Mesothelial cell of epicardium (in vitro differentiated cells): ENCODE measurements at regions not wholly inside any gene's neighbourhood (a gene's known extent, or its start where the extent isn't known, plus 50 kb on each side); places are given as distances from the start of the nearest gene placed in this dataset.
"Not testable (repeated sequence)": the region's sequence is repeated elsewhere in the genome, so short reads cannot be mapped to it uniquely, and the experiment has no call there.

ENCODE experiments used
- DNase-seq, 2 experiments: peaks; one replicate each; pipeline ENCODE4 v3.0.0; 2021; ENCODE audit warnings: low spot score in 2 of 2; ENCODE audit not compliant: unreplicated experiment in 2 of 2
- H3K27ac Mint-ChIP-seq: 2 replicates; pipeline ENCODE4 v1.8.0; 2021; ENCODE audit warnings: mixed read lengths
- H3K27me3 Mint-ChIP-seq: 2 replicates; pipeline ENCODE4 v1.8.0; 2021; ENCODE audit warnings: low read depth, mixed read lengths
- H3K36me3 Mint-ChIP-seq: 2 replicates; pipeline ENCODE4 v1.8.0; 2021; ENCODE audit warnings: mixed read lengths
- H3K4me1 Mint-ChIP-seq: 2 replicates; pipeline ENCODE4 v1.8.0; 2021; ENCODE audit warnings: mixed read lengths
- H3K4me3 Mint-ChIP-seq: 2 replicates; pipeline ENCODE4 v1.8.0; 2021; ENCODE audit warnings: mild to moderate bottlenecking, moderate library complexity, mixed read lengths
- H3K9me3 Mint-ChIP-seq: 2 replicates; pipeline ENCODE4 v1.8.0; 2021; ENCODE audit warnings: mixed read lengths
- TF ChIP-seq, protein P1 (sequence below): fragments of 200-600 bp; sonication (generic); IDR thresholded peaks from one replicate; pipeline ENCODE4 v1.5.0; 2021; ENCODE audit warnings: antibody characterized with exemption; ENCODE audit not compliant: unreplicated experiment

DNA sequence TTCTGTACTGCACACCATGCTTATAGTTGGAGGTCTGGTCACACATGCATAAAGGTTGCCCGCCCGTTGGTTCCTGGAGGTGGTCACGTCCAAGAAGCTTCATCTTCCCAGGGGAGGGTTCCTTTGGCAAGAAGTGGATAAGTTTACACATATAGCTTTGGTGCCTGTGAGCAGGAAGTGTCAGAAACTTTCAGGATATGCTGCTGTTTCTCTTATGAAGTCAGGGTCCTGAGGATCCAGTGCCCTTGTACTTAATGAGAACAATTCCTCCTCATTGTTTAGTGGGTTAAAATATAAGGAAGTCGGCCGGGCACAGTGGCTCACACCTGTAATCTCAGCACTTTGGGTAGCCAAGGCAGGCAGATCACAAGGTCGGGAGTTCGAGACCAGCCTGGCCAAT is 115.5 kb upstream of the DUSP22 start:
- peaks cover 28% of the 10 kb centered on the region for H3K27me3 Mint-ChIP-seq
- H3K36me3 Mint-ChIP-seq, result no peaks in the 10 kb centered on the region
- H3K4me1 Mint-ChIP-seq, result no peaks in the 10 kb centered on the region
- H3K9me3 Mint-ChIP-seq, result peaks cover 8% of the 10 kb centered on the region
- H3K4me3 Mint-ChIP-seq, result no peak overlapping the region
- no peak overlapping the region for H3K27ac Mint-ChIP-seq
- DNase-seq, result no peak
- TF ChIP-seq, protein P1, sequence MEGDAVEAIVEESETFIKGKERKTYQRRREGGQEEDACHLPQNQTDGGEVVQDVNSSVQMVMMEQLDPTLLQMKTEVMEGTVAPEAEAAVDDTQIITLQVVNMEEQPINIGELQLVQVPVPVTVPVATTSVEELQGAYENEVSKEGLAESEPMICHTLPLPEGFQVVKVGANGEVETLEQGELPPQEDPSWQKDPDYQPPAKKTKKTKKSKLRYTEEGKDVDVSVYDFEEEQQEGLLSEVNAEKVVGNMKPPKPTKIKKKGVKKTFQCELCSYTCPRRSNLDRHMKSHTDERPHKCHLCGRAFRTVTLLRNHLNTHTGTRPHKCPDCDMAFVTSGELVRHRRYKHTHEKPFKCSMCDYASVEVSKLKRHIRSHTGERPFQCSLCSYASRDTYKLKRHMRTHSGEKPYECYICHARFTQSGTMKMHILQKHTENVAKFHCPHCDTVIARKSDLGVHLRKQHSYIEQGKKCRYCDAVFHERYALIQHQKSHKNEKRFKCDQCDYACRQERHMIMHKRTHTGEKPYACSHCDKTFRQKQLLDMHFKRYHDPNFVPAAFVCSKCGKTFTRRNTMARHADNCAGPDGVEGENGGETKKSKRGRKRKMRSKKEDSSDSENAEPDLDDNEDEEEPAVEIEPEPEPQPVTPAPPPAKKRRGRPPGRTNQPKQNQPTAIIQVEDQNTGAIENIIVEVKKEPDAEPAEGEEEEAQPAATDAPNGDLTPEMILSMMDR, result no peak

DNA sequence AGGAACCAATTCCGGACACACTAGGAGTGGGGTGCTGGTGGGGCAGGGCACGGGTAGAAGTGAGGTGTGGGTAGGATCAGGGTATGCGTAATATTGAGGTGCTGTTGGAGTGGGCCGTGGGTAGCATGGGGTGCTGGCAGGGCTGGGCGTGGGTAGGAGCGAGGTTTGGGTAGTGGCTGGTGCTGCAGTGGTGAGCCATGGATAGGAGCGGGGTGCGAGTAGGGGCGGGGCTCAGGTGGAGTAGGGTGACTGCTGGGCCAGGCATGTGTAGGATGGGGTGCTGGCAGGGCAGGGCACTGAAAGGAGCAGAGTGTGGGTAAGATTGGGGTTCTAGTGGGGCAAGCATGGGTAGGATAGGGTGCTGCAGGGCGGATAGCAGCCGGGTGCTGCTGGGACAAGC is 114.2 kb upstream of the DUSP22 start:
- TF ChIP-seq, protein P1, result no peak
- Mint-ChIP-seq H3K4me3 (no peak overlapping the region), H3K27me3 (peaks cover 19% of the 10 kb centered on the region), H3K27ac (no peak overlapping the region), H3K4me1 (no peaks in the 10 kb centered on the region), H3K36me3 (no peaks in the 10 kb centered on the region), H3K9me3 (peaks cover 6% of the 10 kb centered on the region)
- DNase-seq, result no peak

DNA sequence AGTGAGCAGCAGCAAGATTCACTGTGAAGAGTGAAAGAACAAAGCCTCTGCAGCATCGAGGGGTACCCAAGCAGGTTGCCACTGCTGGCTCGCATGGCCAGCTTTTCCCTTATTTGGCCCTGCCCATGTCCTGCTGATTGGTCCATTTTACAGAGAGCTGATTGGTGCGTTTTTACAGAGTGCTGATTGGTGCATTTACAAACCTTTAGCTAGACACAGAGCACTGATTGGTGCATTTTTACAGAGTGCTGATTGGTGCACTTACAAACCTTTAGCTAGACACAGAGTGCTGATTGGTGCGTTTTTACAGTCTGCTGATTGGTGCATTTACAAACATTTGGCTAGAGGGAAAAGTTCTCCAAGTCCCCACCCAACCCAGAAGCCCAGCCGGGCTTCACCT is 113.4 kb upstream of the DUSP22 start:
- H3K27ac Mint-ChIP-seq, DNase-seq, H3K4me1 Mint-ChIP-seq, H3K9me3 Mint-ChIP-seq, H3K36me3 Mint-ChIP-seq, H3K4me3 Mint-ChIP-seq: not testable (repeated sequence)
- peaks cover 11% of the 10 kb centered on the region for H3K27me3 Mint-ChIP-seq

DNA sequence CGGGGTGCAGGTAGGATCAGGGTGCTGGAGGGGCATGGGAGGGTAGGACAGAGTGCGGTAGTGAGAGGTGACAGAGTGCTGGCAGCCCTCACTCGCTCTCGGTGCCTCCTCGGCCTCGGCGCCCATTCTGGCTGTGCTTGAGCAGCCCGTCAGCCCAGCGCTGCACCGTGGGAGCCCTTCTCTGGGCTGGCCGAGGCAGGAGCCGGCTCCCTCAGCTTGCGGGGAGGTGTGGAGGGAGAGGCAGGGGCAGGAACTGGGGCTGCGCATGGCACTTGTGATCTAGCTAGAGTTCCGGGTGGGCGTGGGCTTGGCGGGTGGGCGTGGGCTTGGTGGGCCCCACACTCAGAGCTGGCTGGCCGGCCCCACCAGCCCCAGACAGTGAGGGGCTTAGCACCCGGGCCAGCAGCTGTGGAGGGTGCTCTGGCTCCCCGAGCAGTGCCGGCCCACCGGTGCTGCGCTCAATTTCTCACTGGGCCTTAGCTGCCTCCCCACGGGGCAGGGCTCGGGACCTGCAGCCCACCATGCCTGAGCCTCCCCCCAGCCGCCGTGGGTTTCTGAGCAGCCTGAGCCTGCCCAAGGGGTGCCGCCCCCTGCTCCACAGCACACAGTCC is 112.8 kb upstream of the DUSP22 start:
- Mint-ChIP-seq H3K4me3 (no peak overlapping the region), H3K36me3 (no peaks in the 10 kb centered on the region), H3K27me3 (peaks cover 10% of the 10 kb centered on the region), H3K9me3 (peaks cover 6% of the 10 kb centered on the region), H3K27ac (no peak overlapping the region), H3K4me1 (no peaks in the 10 kb centered on the region)
- DNase-seq, result no peak
- TF ChIP-seq, protein P1, result no peak

DNA sequence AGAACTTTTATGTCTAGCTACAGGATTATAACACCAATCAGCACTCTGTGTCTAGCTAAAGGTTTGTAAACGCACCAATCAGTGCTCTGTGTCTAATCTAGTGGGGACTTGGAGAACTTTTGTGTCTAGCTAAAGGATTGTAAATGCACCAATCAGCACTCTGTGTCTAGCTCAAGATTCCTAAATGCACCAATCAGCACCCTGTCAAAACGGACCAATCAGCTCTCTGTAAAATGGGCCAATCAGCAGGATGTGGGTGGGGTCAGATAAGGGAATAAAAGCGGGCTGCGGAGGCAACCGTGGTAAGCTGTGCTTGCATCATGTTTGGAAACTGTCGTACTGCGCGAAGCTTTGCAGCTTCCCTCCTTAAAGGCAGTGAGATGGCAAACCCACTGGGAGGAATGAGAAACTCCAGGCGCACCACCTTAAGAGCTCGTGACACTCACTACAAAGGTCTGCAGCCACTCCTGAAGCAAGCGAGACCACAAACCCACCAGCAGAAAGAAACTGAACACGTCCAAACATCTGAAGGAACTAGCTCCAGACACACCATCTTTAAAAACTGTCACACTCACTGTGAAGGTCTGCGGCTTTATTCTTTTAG is 112.1 kb upstream of the DUSP22 start:
- H3K27ac Mint-ChIP-seq, H3K27me3 Mint-ChIP-seq, H3K4me3 Mint-ChIP-seq, H3K4me1 Mint-ChIP-seq, DNase-seq, H3K9me3 Mint-ChIP-seq, H3K36me3 Mint-ChIP-seq: not testable (repeated sequence)

DNA sequence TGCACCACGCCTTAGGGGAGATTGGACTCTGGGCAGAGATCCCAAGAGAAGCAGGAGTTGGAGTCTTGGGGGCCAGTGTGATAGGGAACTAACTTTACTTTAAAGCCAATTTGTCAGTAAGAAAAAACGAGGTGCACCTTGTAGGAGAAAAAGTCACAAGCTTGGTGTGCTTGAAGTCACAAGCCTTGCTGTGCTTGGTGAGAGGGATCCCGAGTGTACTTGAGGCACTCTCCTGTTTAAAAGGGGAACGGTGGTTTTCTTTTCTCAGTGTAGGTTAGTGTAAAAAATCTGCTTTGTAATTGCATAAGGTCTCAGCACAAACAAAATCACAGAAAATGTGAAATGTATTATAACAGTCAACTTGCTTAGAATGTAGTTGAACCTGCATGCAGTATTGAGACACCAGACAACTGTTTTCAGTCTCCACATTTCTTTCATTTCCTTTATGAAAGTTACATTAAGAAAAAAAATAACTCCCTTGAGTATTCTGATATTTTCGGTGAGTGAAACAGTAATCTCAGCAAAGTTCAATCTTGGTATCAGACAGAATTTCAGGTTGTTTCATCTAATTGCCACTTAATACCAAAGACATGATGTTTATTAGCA is 111.1 kb upstream of the DUSP22 start:
- H3K36me3 Mint-ChIP-seq, result no peaks in the 10 kb centered on the region
- DNase-seq, result no peak
- peaks cover 6% of the 10 kb centered on the region for H3K9me3 Mint-ChIP-seq
- H3K4me3 Mint-ChIP-seq, result no peak overlapping the region
- no peak overlapping the region for H3K27ac Mint-ChIP-seq
- peaks cover 8% of the 10 kb centered on the region for H3K27me3 Mint-ChIP-seq
- no peaks in the 10 kb centered on the region for H3K4me1 Mint-ChIP-seq
- TF ChIP-seq, protein P1, result no peak
